Sigmoid colon (tissue), 6 donors: ENCODE measurements at regions not wholly inside any gene's neighbourhood (a gene's known extent, or its start where the extent isn't known, plus 50 kb on each side); places are given as distances from the start of the nearest gene placed in this dataset.
A peak's percentile ranks its signal among the peaks of the same experiment; 100 is the strongest.

Experiments used
- DNase-seq: peaks from one replicate; pipeline ENCODE4 v3.0.0-alpha.2; 2019
- H3K27ac ChIP-seq, 4 donors: fragments of 200-600 bp; sonication (generic); one replicate each; pipeline ENCODE4 v1.5.1; 2016 to 2019; ENCODE audit warnings: mild to moderate bottlenecking in 1 of 4
- H3K27me3 ChIP-seq, 3 donors: fragments of 200-600 bp; sonication (generic); one replicate each; pipeline ENCODE4 v1.5.1; 2019; ENCODE audit warnings: mild to moderate bottlenecking in 1 of 3
- H3K36me3 ChIP-seq, 4 donors: fragments of 200-600 bp; sonication (generic); one replicate each; pipeline ENCODE4 v1.5.1; 2016 to 2019
- H3K4me1 ChIP-seq, 4 donors: fragments of 200-600 bp; sonication (generic); one replicate each; pipeline ENCODE4 v1.5.1; 2017 to 2019
- H3K4me3 ChIP-seq, 4 donors: fragments of 200-600 bp; sonication (generic); one replicate each; pipeline ENCODE4 v1.5.1; 2017 to 2019; ENCODE audit warnings: mild to moderate bottlenecking in 2 of 4, moderate library complexity in 1 of 4
- H3K9me3 ChIP-seq, 4 donors: fragments of 200-600 bp in 3 of 4; sonication (generic) in 3 of 4; one replicate each; pipeline versions ENCODE4 v1.5.1 to v1.6.1; 2013 to 2019
- EP300 ChIP-seq, 4 donors: sonication (generic); formaldehyde crosslinking; IDR thresholded peaks; one replicate each; pipeline ENCODE4 v1.6.1; 2017; ENCODE audit warnings: antibody characterized with exemption in 4 of 4
- POLR2A ChIP-seq, 2 donors: fragments of 450-650 bp; IDR thresholded peaks; one replicate each; pipeline ENCODE4 v1.6.1; 2016; ENCODE audit warnings: antibody characterized with exemption in 2 of 2, mild to moderate bottlenecking in 2 of 2, moderate library complexity in 2 of 2
- POLR2AphosphoS5 ChIP-seq, 4 donors: sonication (generic); formaldehyde crosslinking; IDR thresholded peaks; one replicate each; pipeline ENCODE4 v1.6.1; 2017; ENCODE audit warnings: antibody characterized with exemption in 4 of 4
- WGBS, 2 donors: extraction: QIAGEN DNeasy Blood & Tissue Kit; methylation state at CpG; one replicate each; pipeline ENCODE4 v1.1.7; 2013; 5-methylcytosine and 5-hydroxymethylcytosine counted together
- intact Hi-C: fragments of 100-400 bp; cut with DNase I; formaldehyde crosslinking; loops from one replicate; pipeline ENCODE4 v1.15.1; 2023
- TF ChIP-seq, protein P1 (sequence below), 4 experiments: fragments of 450-650 bp in 3 of 4; fragments of 200-600 bp in 1 of 4; IDR thresholded peaks; one replicate each; pipeline ENCODE4 v1.5.1; 2016 to 2019; ENCODE audit warnings: antibody characterized with exemption in 4 of 4, mild to moderate bottlenecking in 3 of 4, moderate library complexity in 2 of 4
- donor health status: healthy with polysubstance abuse.
- donor health status: healthy.

DNA sequence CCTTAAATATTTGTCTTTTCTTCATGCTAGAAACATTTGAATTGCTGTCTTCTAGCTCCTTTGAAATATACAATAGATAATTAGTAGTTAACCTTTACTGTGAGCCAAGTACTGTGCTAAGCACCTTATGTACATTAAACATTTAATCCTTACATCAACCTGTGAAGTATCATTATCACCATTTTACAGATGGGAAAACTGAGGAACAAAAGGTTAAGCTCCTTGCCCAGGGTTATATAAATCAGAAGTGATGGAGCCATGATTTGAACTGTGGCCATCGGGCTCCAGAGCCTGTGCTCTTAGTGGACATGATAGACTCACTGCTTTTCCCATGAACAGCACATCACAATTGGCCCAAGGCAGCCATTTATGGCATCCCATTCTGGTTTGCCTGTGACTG, 140.9 kb downstream of the UNC5CL start:
- intact Hi-C loops: loop anchor here (10.0 kb wide), 1 partner anchor 167 kb away; no protein-coding TSS in a partner anchor

DNA sequence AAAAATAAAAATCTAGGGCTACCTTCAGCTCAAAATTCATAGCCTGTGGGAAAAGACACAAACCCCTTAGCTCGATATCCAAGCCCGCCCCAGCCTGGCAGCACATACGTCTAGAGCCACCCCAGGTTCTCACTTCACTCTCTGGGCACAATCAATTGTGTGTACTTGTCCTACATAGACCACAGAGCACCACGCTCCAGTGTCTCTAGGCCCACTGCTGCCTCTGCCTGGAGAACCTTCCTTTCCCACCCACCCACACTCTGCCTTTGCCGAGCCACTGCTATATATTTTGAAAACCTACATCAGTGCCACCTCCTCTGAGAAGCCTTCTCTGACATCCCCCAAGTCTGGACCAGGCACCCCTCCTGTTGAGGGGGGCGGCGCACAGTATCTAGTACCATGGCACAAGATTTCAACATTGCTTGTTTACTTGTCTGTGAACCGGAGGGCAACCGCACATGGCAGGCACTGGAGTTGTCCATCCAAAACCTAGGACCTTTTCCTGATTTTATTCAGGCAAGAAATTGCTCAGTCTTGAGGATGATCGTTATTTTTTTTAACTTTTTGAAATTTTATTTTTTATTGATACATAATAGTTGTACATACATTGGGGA, 141.5 kb downstream of the UNC5CL start:
- Histone ChIP-seq H3K9me3 (no peaks in the 10 kb centered on the region), H3K4me3 (no peak overlapping the region), H3K27me3 (no peaks in the 10 kb centered on the region), H3K4me1 (peaks cover 0 to 17% (median 9%) of the 10 kb centered on the region in 4 donors), H3K36me3 (no peaks in the 10 kb centered on the region), H3K27ac (no peak overlapping the region)
- no peak for DNase-seq
- WGBS, 2 donors: 94 to 96% methylated on average over 10 of the region's 10 CpGs
- intact Hi-C loops: loop anchor here (10.0 kb wide), 1 partner anchor 167 kb away; no protein-coding TSS in a partner anchor
- TF ChIP-seq POLR2AphosphoS5 (IDR thresholded peaks at IDR 0.05) (no peak), EP300 (IDR thresholded peaks at IDR 0.05) (no peak), POLR2A (IDR thresholded peaks at IDR 0.05) (no peak)
- TF ChIP-seq, protein P1, sequence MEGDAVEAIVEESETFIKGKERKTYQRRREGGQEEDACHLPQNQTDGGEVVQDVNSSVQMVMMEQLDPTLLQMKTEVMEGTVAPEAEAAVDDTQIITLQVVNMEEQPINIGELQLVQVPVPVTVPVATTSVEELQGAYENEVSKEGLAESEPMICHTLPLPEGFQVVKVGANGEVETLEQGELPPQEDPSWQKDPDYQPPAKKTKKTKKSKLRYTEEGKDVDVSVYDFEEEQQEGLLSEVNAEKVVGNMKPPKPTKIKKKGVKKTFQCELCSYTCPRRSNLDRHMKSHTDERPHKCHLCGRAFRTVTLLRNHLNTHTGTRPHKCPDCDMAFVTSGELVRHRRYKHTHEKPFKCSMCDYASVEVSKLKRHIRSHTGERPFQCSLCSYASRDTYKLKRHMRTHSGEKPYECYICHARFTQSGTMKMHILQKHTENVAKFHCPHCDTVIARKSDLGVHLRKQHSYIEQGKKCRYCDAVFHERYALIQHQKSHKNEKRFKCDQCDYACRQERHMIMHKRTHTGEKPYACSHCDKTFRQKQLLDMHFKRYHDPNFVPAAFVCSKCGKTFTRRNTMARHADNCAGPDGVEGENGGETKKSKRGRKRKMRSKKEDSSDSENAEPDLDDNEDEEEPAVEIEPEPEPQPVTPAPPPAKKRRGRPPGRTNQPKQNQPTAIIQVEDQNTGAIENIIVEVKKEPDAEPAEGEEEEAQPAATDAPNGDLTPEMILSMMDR (IDR thresholded peaks at IDR 0.05): no peak

More for the DNA sequence above, 140.9 kb downstream of the UNC5CL start:
- Histone ChIP-seq H3K4me3 (no peak overlapping the region), H3K27ac (no peak overlapping the region), H3K4me1 (peaks cover 0 to 17% (median 9%) of the 10 kb centered on the region in 4 donors), H3K9me3 (no peaks in the 10 kb centered on the region), H3K27me3 (no peaks in the 10 kb centered on the region), H3K36me3 (no peaks in the 10 kb centered on the region)
- WGBS, 2 donors: 91% methylated on average over 1 of the region's 1 CpG
- no peak for DNase-seq
- TF ChIP-seq EP300 (IDR thresholded peaks at IDR 0.05) (no peak), POLR2AphosphoS5 (IDR thresholded peaks at IDR 0.05) (no peak), POLR2A (IDR thresholded peaks at IDR 0.05) (no peak)
- TF ChIP-seq, protein P1 (IDR thresholded peaks at IDR 0.05): no peak

DNA sequence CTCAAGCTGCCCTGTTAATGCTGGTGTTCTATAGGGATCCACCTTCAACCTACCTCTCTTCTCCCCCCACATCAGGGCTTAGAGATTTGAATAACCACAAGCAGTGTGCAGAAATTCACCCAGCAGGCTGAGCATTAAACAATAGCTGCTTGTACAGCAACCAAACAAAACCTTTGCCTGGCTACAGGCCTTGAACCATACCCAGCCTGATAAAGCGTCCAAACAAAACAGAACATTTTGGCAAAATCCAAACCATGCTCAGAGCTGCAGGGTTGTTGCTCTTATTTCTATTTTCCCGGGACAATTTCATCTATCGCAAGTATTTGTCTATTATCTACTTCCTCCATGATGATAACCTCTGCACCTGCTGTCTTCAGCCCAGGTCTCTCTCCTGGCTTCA, 142.3 kb downstream of the UNC5CL start:
- 30 to 77% methylated on average over 3 of the region's 3 CpGs for WGBS, 2 donors
- TF ChIP-seq, protein P1 (IDR thresholded peaks at IDR 0.05): no peak
- no peak for TF ChIP-seq POLR2A (IDR thresholded peaks at IDR 0.05)
- TF ChIP-seq EP300 (IDR thresholded peaks at IDR 0.05): no peak
- TF ChIP-seq POLR2AphosphoS5 (IDR thresholded peaks at IDR 0.05): no peak
- H3K4me1 ChIP-seq: peaks cover 0 to 17% (median 9%) of the 10 kb centered on the region in 4 donors
- no peaks in the 10 kb centered on the region for H3K36me3 ChIP-seq
- H3K27me3 ChIP-seq: no peaks in the 10 kb centered on the region
- DNase-seq: no peak
- no peaks in the 10 kb centered on the region for H3K9me3 ChIP-seq
- no peak overlapping the region for H3K4me3 ChIP-seq
- intact Hi-C loops: loop anchor here (10.0 kb wide), 1 partner anchor 168 kb away; no protein-coding TSS in a partner anchor
- no peak overlapping the region for H3K27ac ChIP-seq

DNA sequence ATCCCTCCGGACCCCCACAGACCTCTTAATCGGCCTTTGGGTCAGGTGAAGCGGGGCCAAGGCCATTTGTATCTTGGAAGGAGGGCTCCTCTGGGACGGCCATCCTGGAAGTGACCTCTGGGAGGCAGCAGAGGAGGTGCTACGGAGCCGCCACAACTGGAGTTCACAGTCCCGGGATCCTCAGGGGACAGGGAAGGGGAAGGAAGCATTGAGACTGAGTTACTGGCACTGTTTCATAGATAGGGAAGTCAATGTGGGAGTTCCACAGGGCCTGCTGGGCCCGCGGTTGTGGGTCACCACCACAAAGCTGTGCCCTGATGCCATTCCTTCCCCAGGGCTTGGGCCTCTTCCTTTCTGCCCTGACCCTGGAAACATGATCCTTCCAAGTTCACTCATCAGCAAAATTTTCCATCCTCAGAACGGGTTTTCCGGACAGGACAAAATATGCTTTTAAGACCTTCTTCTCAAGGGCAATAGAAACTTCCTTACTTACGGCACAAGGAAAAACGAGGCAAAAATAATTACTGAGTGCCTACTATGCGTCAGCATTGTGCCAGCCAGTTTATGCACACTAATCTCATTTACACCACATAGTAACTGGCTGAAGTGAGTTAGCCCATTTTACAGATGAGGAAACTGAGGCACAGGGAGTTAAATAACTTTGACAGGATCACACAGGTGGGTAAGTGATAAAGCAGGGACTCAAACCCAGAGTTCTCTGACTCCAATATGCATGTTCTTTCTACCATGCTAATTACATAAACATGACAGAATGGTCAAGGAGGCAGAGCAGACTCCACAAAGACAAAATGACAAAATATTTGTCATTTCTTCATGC, 143.8 kb downstream of the UNC5CL start:
- Histone ChIP-seq H3K4me3 (no peak overlapping the region), H3K36me3 (no peaks in the 10 kb centered on the region), H3K9me3 (no peaks in the 10 kb centered on the region), H3K4me1 (peaks cover 0 to 5% (median under 1%) of the 10 kb centered on the region in 4 donors), H3K27ac (no peak overlapping the region), H3K27me3 (no peaks in the 10 kb centered on the region)
- peak; percentile 69 for DNase-seq
- intact Hi-C loops: loop anchor here (2.0 to 10.0 kb wide), 2 partner anchors 134 to 170 kb away; no protein-coding TSS in a partner anchor
- 44 to 61% methylated on average over 14 of the region's 14 CpGs for WGBS, 2 donors
- TF ChIP-seq POLR2AphosphoS5 (IDR thresholded peaks at IDR 0.05) (no peak), EP300 (IDR thresholded peaks at IDR 0.05) (no peak)
- TF ChIP-seq, protein P1 (IDR thresholded peaks at IDR 0.05): peak; percentile 8 to 54 (median 47)
